Ovary (tissue), 3 donors: ENCODE measurements at regions not wholly inside any gene's neighbourhood (a gene's known extent, or its start where the extent isn't known, plus 50 kb on each side); places are given as distances from the start of the nearest gene placed in this dataset.

Experiments
- EP300 ChIP-seq: sonication (generic); formaldehyde crosslinking; IDR thresholded peaks from one replicate; pipeline ENCODE4 v1.6.1; 2017; ENCODE audit warnings: antibody characterized with exemption
- POLR2A ChIP-seq: fragments of 450-650 bp; IDR thresholded peaks from one replicate; pipeline ENCODE4 v1.6.1; 2017; ENCODE audit warnings: antibody characterized with exemption, mild to moderate bottlenecking, moderate library complexity
- TF ChIP-seq, protein P1 (sequence below), 3 donors: fragments of 450-650 bp in 2 of 3; fragments of 200-600 bp in 1 of 3; IDR thresholded peaks; one replicate each; pipeline versions ENCODE4 v1.5.1 to v1.8.0; 2016 to 2022; ENCODE audit warnings: antibody characterized with exemption in 3 of 3, mild to moderate bottlenecking in 1 of 3
- donor health status: DM: no; HTN: no; CAD: no.

DNA sequence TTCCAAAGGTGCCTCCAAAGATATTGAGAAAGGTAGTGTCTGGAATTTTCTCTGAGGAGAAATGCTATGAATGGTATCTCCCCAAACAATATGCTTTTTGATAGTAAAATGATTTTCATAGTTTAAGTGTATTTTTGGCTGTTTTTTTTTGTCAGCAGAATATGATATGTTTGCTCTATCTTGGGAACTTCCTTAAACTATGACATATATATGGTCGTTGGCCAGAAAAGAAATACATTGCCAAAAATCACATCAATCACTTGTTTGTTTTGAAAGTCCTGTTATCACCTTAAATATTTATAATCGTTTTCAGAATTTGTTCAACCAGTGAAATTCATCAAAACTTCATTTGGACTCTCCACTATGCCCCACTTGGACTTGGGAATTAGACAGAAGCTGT is 816.9 kb downstream of the CDH11 start:
- TF ChIP-seq, protein P1, sequence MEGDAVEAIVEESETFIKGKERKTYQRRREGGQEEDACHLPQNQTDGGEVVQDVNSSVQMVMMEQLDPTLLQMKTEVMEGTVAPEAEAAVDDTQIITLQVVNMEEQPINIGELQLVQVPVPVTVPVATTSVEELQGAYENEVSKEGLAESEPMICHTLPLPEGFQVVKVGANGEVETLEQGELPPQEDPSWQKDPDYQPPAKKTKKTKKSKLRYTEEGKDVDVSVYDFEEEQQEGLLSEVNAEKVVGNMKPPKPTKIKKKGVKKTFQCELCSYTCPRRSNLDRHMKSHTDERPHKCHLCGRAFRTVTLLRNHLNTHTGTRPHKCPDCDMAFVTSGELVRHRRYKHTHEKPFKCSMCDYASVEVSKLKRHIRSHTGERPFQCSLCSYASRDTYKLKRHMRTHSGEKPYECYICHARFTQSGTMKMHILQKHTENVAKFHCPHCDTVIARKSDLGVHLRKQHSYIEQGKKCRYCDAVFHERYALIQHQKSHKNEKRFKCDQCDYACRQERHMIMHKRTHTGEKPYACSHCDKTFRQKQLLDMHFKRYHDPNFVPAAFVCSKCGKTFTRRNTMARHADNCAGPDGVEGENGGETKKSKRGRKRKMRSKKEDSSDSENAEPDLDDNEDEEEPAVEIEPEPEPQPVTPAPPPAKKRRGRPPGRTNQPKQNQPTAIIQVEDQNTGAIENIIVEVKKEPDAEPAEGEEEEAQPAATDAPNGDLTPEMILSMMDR (IDR thresholded peaks at IDR 0.05), result no peak
- TF ChIP-seq EP300, result no peak
- no peak for TF ChIP-seq POLR2A
